ENCODE measurements at regions not wholly inside any gene's neighbourhood (a gene's known extent, or its start where the extent isn't known, plus 50 kb on each side); places are given as distances from the start of the nearest gene placed in this dataset.

- Histone ChIP-seq H3K9me3 (replicated peaks; ENCODE audit: control insufficient read depth, insufficient read depth, low read length) (no peaks in the 10 kb centered on the region), H3K79me2 (ENCODE audit: control insufficient read depth, insufficient read depth, low read length) (no peaks in the 10 kb centered on the region), H3K4me1 (ENCODE audit: control insufficient read depth, insufficient read depth, low read length) (no peaks in the 10 kb centered on the region), H4K20me1 (ENCODE audit: control insufficient read depth, insufficient read depth) (no peaks in the 10 kb centered on the region), H3K4me3 (no peak overlapping the region), H3K36me3 (ENCODE audit: control insufficient read depth in 2 of 2, insufficient read depth in 2 of 2, low read length in 1 of 2) (no peaks in the 10 kb centered on the region), H3K27ac (ENCODE audit: control insufficient read depth, insufficient read depth) (no peak overlapping the region), H2AFZ (ENCODE audit: control insufficient read depth, low read depth, low read length) (no peak overlapping the region), H3K4me2 (ENCODE audit: control insufficient read depth, insufficient read depth) (no peak overlapping the region), H3K9ac (ENCODE audit: control insufficient read depth, insufficient read depth, low read length) (no peak overlapping the region), H3K27me3 (replicated peaks in 1 of 2; ENCODE audit: control insufficient read depth in 2 of 2, insufficient read depth in 2 of 2, low read length in 1 of 2) (peaks cover 0 to 2% of the 10 kb centered on the region in 2 experiments; a peak in 2 of 4 replicates)
- 28% methylated on average over 17 of the region's 17 CpGs for WGBS (ENCODE audit: insufficient coverage, insufficient replicate concordance, low lambda C conversion rate, missing lambda C conversion rate)
- BruUV-seq (replicated peaks) = no TSS peak
- ChIA-PET SMC1A (ENCODE audit: uncharacterized antibody, unreplicated experiment) (interaction anchor here (1.0 kb wide), 1 partner anchor 55 kb away, joined by 3 read pairs; no protein-coding TSS in a partner anchor), POLR2A (interaction anchor here (1.1 kb wide), 1 partner anchor 27 kb away, joined by 3 read pairs; no protein-coding TSS in a partner anchor), RAD21 (ENCODE audit: unreplicated experiment) (no interaction called here), CTCF (no interaction called here)
- DNase-seq (ENCODE audit: low read depth, low spot score) (no peak), FAIRE-seq (no peak), ATAC-seq (no peak; the same call in 2 of the 3 replicates)
- in situ Hi-C loops (cut with MboI) = no loop called here
- TF ChIP-seq IKZF1 (conservative IDR thresholded peaks at IDR 0.05) (no peak), CEBPB (IDR thresholded peaks at IDR 0.05; ENCODE audit: borderline replicate concordance in 1 of 2, low read depth in 2 of 2, low read length in 2 of 2) (no peak), SRF (IDR thresholded peaks at IDR 0.05; ENCODE audit: low read depth in 2 of 2, low read length in 2 of 2) (no peak), BRCA1 (IDR thresholded peaks at IDR 0.05; ENCODE audit: low read depth, low read length) (no peak), STAT1 (conservative IDR thresholded peaks at IDR 0.05) (no peak), LARP7 (IDR thresholded peaks at IDR 0.05) (no peak), TAF1 (IDR thresholded peaks at IDR 0.05; ENCODE audit: borderline replicate concordance, low read depth, low read length) (no peak), CHD4 (IDR thresholded peaks at IDR 0.05) (no peak), NR2F1 (conservative IDR thresholded peaks at IDR 0.05) (no peak), HSF1 (IDR thresholded peaks at IDR 0.05; ENCODE audit: low read depth, low read length) (no peak), TCF12 (IDR thresholded peaks at IDR 0.05; ENCODE audit: low read depth, low read length) (no peak), SUPT20H (IDR thresholded peaks at IDR 0.05; ENCODE audit: borderline replicate concordance, control insufficient read depth, low read depth, low read length) (no peak), POLR2A (IDR thresholded peaks at IDR 0.05; ENCODE audit: low read depth, low read length) (no peak), EP300 (IDR thresholded peaks at IDR 0.05; ENCODE audit: borderline replicate concordance in 1 of 2, control insufficient read depth in 1 of 2, low read depth in 2 of 2, low read length in 2 of 2) (no peak)
- TF ChIP-seq, protein P1, sequence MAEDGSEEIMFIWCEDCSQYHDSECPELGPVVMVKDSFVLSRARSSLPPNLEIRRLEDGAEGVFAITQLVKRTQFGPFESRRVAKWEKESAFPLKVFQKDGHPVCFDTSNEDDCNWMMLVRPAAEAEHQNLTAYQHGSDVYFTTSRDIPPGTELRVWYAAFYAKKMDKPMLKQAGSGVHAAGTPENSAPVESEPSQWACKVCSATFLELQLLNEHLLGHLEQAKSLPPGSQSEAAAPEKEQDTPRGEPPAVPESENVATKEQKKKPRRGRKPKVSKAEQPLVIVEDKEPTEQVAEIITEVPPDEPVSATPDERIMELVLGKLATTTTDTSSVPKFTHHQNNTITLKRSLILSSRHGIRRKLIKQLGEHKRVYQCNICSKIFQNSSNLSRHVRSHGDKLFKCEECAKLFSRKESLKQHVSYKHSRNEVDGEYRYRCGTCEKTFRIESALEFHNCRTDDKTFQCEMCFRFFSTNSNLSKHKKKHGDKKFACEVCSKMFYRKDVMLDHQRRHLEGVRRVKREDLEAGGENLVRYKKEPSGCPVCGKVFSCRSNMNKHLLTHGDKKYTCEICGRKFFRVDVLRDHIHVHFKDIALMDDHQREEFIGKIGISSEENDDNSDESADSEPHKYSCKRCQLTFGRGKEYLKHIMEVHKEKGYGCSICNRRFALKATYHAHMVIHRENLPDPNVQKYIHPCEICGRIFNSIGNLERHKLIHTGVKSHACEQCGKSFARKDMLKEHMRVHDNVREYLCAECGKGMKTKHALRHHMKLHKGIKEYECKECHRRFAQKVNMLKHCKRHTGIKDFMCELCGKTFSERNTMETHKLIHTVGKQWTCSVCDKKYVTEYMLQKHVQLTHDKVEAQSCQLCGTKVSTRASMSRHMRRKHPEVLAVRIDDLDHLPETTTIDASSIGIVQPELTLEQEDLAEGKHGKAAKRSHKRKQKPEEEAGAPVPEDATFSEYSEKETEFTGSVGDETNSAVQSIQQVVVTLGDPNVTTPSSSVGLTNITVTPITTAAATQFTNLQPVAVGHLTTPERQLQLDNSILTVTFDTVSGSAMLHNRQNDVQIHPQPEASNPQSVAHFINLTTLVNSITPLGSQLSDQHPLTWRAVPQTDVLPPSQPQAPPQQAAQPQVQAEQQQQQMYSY (CRISPR knock-in tag; IDR thresholded peaks at IDR 0.05) = no peak
- TF ChIP-seq, protein P2, sequence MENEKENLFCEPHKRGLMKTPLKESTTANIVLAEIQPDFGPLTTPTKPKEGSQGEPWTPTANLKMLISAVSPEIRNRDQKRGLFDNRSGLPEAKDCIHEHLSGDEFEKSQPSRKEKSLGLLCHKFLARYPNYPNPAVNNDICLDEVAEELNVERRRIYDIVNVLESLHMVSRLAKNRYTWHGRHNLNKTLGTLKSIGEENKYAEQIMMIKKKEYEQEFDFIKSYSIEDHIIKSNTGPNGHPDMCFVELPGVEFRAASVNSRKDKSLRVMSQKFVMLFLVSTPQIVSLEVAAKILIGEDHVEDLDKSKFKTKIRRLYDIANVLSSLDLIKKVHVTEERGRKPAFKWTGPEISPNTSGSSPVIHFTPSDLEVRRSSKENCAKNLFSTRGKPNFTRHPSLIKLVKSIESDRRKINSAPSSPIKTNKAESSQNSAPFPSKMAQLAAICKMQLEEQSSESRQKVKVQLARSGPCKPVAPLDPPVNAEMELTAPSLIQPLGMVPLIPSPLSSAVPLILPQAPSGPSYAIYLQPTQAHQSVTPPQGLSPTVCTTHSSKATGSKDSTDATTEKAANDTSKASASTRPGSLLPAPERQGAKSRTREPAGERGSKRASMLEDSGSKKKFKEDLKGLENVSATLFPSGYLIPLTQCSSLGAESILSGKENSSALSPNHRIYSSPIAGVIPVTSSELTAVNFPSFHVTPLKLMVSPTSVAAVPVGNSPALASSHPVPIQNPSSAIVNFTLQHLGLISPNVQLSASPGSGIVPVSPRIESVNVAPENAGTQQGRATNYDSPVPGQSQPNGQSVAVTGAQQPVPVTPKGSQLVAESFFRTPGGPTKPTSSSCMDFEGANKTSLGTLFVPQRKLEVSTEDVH (IDR thresholded peaks at IDR 0.05; ENCODE audit: low read depth, partially characterized antibody) = no peak
- intact Hi-C loops (cut with micrococcal nuclease; ENCODE audit: unreplicated experiment) = no loop called here
These were observed 56.6 kb upstream of the EGFL7 start for GRCh38 chr9:136605988-136606660.
